CD14-positive monocyte (primary cell): ENCODE measurements at regions not wholly inside any gene's neighbourhood (a gene's known extent, or its start where the extent isn't known, plus 50 kb on each side); places are given as distances from the start of the nearest gene placed in this dataset.

Experiments used
- DNase-seq, 3 donors: peaks; one replicate each; pipeline ENCODE4 v3.0.0-alpha.2; 2011 to 2022
- H2AFZ ChIP-seq: 2 replicates; pipeline ENCODE4 v1.6.0; 2012; ENCODE audit warnings: mild to moderate bottlenecking, low read depth, low read length, inconsistent platforms; ENCODE audit not compliant: insufficient read depth, poor library complexity, severe bottlenecking
- H3K27ac ChIP-seq, 2 donors: 1 replicate in 1 of 2; 2 replicates in 1 of 2; pipeline ENCODE4 v1.5.1; 2012 to 2013; ENCODE audit warnings: low read length in 2 of 2, control low read depth in 1 of 2, inconsistent platforms in 1 of 2, low read depth in 1 of 2, mild to moderate bottlenecking in 1 of 2
- H3K27me3 ChIP-seq, 2 donors: one replicate each; pipeline versions ENCODE4 v1.6.0 to v1.6.1; 2011 to 2013; ENCODE audit warnings: low read length in 2 of 2; ENCODE audit not compliant: control insufficient read depth in 2 of 2, insufficient read depth in 2 of 2
- H3K36me3 ChIP-seq, 2 donors: replicated peaks in 1 of 2; 1 replicate in 1 of 2; 2 replicates in 1 of 2; pipeline versions ENCODE4 v1.5.1 to v1.6.1; 2012 to 2013; ENCODE audit warnings: low read length in 2 of 2, control low read depth in 1 of 2, inconsistent platforms in 1 of 2, mild to moderate bottlenecking in 1 of 2; ENCODE audit not compliant: insufficient read depth in 2 of 2, control insufficient read depth in 1 of 2
- H3K4me1 ChIP-seq, 2 donors: 1 replicate in 1 of 2; 2 replicates in 1 of 2; pipeline versions ENCODE4 v1.5.1 to v1.6.1; 2012 to 2013; ENCODE audit warnings: low read length in 2 of 2, control low read depth in 1 of 2, inconsistent platforms in 1 of 2, mild to moderate bottlenecking in 1 of 2, moderate library complexity in 1 of 2; ENCODE audit not compliant: insufficient read depth in 2 of 2, control insufficient read depth in 1 of 2
- H3K4me2 ChIP-seq: replicated peaks from 2 replicates; pipeline ENCODE3; 2012; ENCODE audit warnings: low read length, moderate library complexity, mild to moderate bottlenecking; ENCODE audit not compliant: poor library complexity, severe bottlenecking; ENCODE audit errors: extremely low read depth
- H3K4me3 ChIP-seq, 3 experiments: fragments of 200-600 bp in 1 of 3; sonication (generic) in 1 of 3; replicated peaks in 1 of 3; 1 replicate in 2 of 3; 2 replicates in 1 of 3; pipeline ENCODE4 v1.5.1; 2011 to 2013; ENCODE audit warnings: low read length in 3 of 3, mild to moderate bottlenecking in 3 of 3, control low read depth in 2 of 3, low read depth in 2 of 3, inconsistent platforms in 1 of 3, moderate library complexity in 1 of 3
- H3K79me2 ChIP-seq: 2 replicates; pipeline ENCODE4 v1.6.0; 2012; ENCODE audit warnings: mild to moderate bottlenecking, control low read depth, inconsistent platforms, low read length, moderate library complexity; ENCODE audit not compliant: insufficient read depth
- H3K9ac ChIP-seq: 2 replicates; pipeline ENCODE4 v1.6.0; 2017; ENCODE audit warnings: low read length, mild to moderate bottlenecking; ENCODE audit not compliant: insufficient read depth, poor library complexity, severe bottlenecking
- H3K9me3 ChIP-seq, 2 donors: replicated peaks in 1 of 2; 1 replicate in 1 of 2; 2 replicates in 1 of 2; pipeline versions ENCODE4 v1.5.1 to v1.6.1; 2012 to 2013; ENCODE audit warnings: low read length in 2 of 2, control low read depth in 1 of 2; ENCODE audit not compliant: control insufficient read depth in 1 of 2, insufficient read depth in 1 of 2
- H4K20me1 ChIP-seq: 2 replicates; pipeline ENCODE4 v1.6.0; 2012; ENCODE audit warnings: mild to moderate bottlenecking, low read length, control low read depth, moderate library complexity; ENCODE audit not compliant: insufficient read depth
- H3K27ac Mint-ChIP-seq, 7 donors: one replicate each; pipeline ENCODE4 v1.8.0; 2020; ENCODE audit warnings: mild to moderate bottlenecking in 7 of 7, mixed read lengths in 7 of 7, moderate library complexity in 6 of 7, inconsistent platforms in 2 of 7
- H3K27me3 Mint-ChIP-seq, 3 donors: one replicate each; pipeline ENCODE4 v1.8.0; 2021 to 2022; ENCODE audit warnings: low read depth in 3 of 3, mild to moderate bottlenecking in 3 of 3, mixed read lengths in 3 of 3, moderate library complexity in 3 of 3, inconsistent platforms in 1 of 3
- H3K36me3 Mint-ChIP-seq, 2 donors: one replicate each; pipeline ENCODE4 v1.8.0; 2020; ENCODE audit warnings: mixed read lengths in 2 of 2, inconsistent platforms in 1 of 2, mild to moderate bottlenecking in 1 of 2
- H3K4me1 Mint-ChIP-seq: one replicate; pipeline ENCODE4 v1.8.0; 2020; ENCODE audit warnings: mild to moderate bottlenecking, mixed read lengths
- H3K4me3 Mint-ChIP-seq, 2 donors: one replicate each; pipeline ENCODE4 v1.8.0; 2020; ENCODE audit warnings: mild to moderate bottlenecking in 2 of 2, mixed read lengths in 2 of 2, moderate library complexity in 1 of 2
- H3K9me3 Mint-ChIP-seq, 7 donors: one replicate each; pipeline ENCODE4 v1.8.0; 2020 to 2022; ENCODE audit warnings: mixed read lengths in 7 of 7, mild to moderate bottlenecking in 6 of 7, moderate library complexity in 6 of 7, inconsistent platforms in 2 of 7
- CTCF ChIP-seq: fragments of 200-600 bp; IDR thresholded peaks from one replicate; pipeline ENCODE4 v1.8.0; 2022; ENCODE audit warnings: antibody characterized with exemption, mild to moderate bottlenecking
- WGBS: methylation state at CpG from one replicate; pipeline ENCODE4 v1.1.5; 2013; ENCODE audit warnings: missing lambda C conversion rate; ENCODE audit not compliant: insufficient coverage; 5-methylcytosine and 5-hydroxymethylcytosine counted together
- intact Hi-C, 2 donors: fragments of 100-400 bp; cut with micrococcal nuclease; formaldehyde crosslinking; loops; one replicate each; pipeline versions ENCODE4 v1.15.0 to v1.15.1; 2023

GRCh38 chr5:159488516-159488915 is 158.2 kb upstream of the IL12B start:
- H3K4me1 ChIP-seq: no peaks in the 10 kb centered on the region
- H3K36me3 Mint-ChIP-seq: no peaks in the 10 kb centered on the region
- H3K79me2 ChIP-seq: no peaks in the 10 kb centered on the region
- no peak for DNase-seq
- H3K4me2 ChIP-seq: no peak overlapping the region
- H4K20me1 ChIP-seq: no peaks in the 10 kb centered on the region
- no peak overlapping the region for H3K9ac ChIP-seq
- no peaks in the 10 kb centered on the region for H3K27me3 ChIP-seq
- H3K27ac ChIP-seq: no peak overlapping the region
- intact Hi-C loops: no loop called here
- no peak overlapping the region for H2AFZ ChIP-seq
- H3K27ac Mint-ChIP-seq: no peak overlapping the region
- no peak overlapping the region for H3K4me3 ChIP-seq
- no peak overlapping the region for H3K4me3 Mint-ChIP-seq
- peaks cover 0 to 4% (median 0%) of the 10 kb centered on the region in 7 donors for H3K9me3 Mint-ChIP-seq
- no peak for TF ChIP-seq CTCF
- H3K36me3 ChIP-seq: no peaks in the 10 kb centered on the region
- 100% methylated on average over 3 of the region's 4 CpGs for WGBS
- no peaks in the 10 kb centered on the region for H3K9me3 ChIP-seq
- H3K27me3 Mint-ChIP-seq: peaks cover 1 to 3% (median 2%) of the 10 kb centered on the region in 3 donors
- H3K4me1 Mint-ChIP-seq: no peaks in the 10 kb centered on the region

- Histone ChIP-seq H3K27me3 (no peaks in the 10 kb centered on the region), H3K9ac (no peak overlapping the region), H3K36me3 (no peaks in the 10 kb centered on the region), H3K9me3 (no peaks in the 10 kb centered on the region), H4K20me1 (no peaks in the 10 kb centered on the region), H2AFZ (no peak overlapping the region), H3K4me2 (no peak overlapping the region), H3K4me3 (no peak overlapping the region), H3K79me2 (no peaks in the 10 kb centered on the region), H3K27ac (no peak overlapping the region), H3K4me1 (no peaks in the 10 kb centered on the region)
- Mint-ChIP-seq H3K9me3 (peaks cover 0 to 4% (median 0%) of the 10 kb centered on the region in 7 donors), H3K27me3 (peaks cover 0 to 6% (median 5%) of the 10 kb centered on the region in 3 donors), H3K4me3 (no peak overlapping the region), H3K36me3 (no peaks in the 10 kb centered on the region), H3K27ac (no peak overlapping the region), H3K4me1 (no peaks in the 10 kb centered on the region)
- TF ChIP-seq CTCF: no peak
- 100% methylated on average over 1 of the region's 1 CpG for WGBS
- intact Hi-C loops: no loop called here
- DNase-seq: no peak
These were observed 159.5 kb upstream of the IL12B start for GRCh38 chr5:159489779-159490178.
